HepG2 (cell line): ENCODE measurements at regions not wholly inside any gene's neighbourhood (a gene's known extent, or its start where the extent isn't known, plus 50 kb on each side); places are given as distances from the start of the nearest gene placed in this dataset.
"Not testable (repeated sequence)": the region's sequence is repeated elsewhere in the genome, so short reads cannot be mapped to it uniquely, and the experiment has no call there.

ENCODE experiments used
- ATAC-seq: fragments of 200-7000 bp; cut with Tn5 transposase; 3 replicates; pipeline ENCODE4 v1.9.1; 2020; ENCODE audit warnings: mild to moderate bottlenecking, moderate library complexity
- BruUV-seq: library from RNA; stranded (reverse); fragments of 400-500 nt; replicated peaks from 2 replicates; lab custom pipeline; 2021; lab: Mats Ljungman, UMichigan
- CTCF ChIA-PET: fragments of 300-600 bp; formaldehyde crosslinking; extraction: SDS; loops from one replicate; lab custom pipeline; 2021; ENCODE audit warnings: low total read pairs, inconsistent platforms, low intra/inter-chr PET ratio; lab: Yijun Ruan, JAX
- POLR2A ChIA-PET: fragments of 350-600 bp; sonication (Branson Sonifier 250); formaldehyde crosslinking; loops from one replicate; lab custom pipeline; 2020; ENCODE audit warnings: antibody characterized with exemption, inconsistent platforms; lab: Yijun Ruan, JAX
- DNase-seq: peaks from one replicate; pipeline ENCODE4 v3.0.0-alpha.2; 2015; ENCODE audit warnings: low spot score
- FAIRE-seq: peaks from 3 replicates; lab custom pipeline; 2011; peaks lifted over from hg19 to GRCh38; lab: Jason Lieb, UNC
- H2AFZ ChIP-seq: one replicate; pipeline ENCODE4 v1.6.1; 2011; ENCODE audit warnings: low read length, inconsistent platforms
- H3K27ac ChIP-seq: fragments of 300-600 bp; 3 replicates; pipeline ENCODE4 v1.8.0; 2011; ENCODE audit warnings: mixed run types, mild to moderate bottlenecking, mixed read lengths, low read length, inconsistent platforms; ENCODE audit not compliant: insufficient read depth; ENCODE audit errors: extremely low read length
- H3K27me3 ChIP-seq, 2 experiments: fragments of 200-600 bp in 1 of 2; 2 replicates in 1 of 2; 3 replicates in 1 of 2; pipeline versions ENCODE4 v1.6.0 to v1.8.0; 2011; ENCODE audit warnings: low read length in 2 of 2, mild to moderate bottlenecking in 2 of 2, moderate library complexity in 2 of 2, inconsistent platforms in 1 of 2; ENCODE audit not compliant: insufficient read depth in 2 of 2, control insufficient read depth in 1 of 2
- H3K36me3 ChIP-seq, 2 experiments: fragments of 200-600 bp in 1 of 2; replicated peaks in 1 of 2; 2 replicates in 1 of 2; 3 replicates in 1 of 2; pipeline versions ENCODE4 v1.5.1 to v1.8.0; 2011; ENCODE audit warnings: low read length in 2 of 2, inconsistent platforms in 1 of 2; ENCODE audit not compliant: insufficient read depth in 2 of 2, control insufficient read depth in 1 of 2
- H3K4me1 ChIP-seq: 2 replicates; pipeline ENCODE4 v1.5.1; 2012; ENCODE audit warnings: low read length, inconsistent platforms; ENCODE audit not compliant: insufficient read depth
- H3K4me2 ChIP-seq: 2 replicates; pipeline ENCODE4 v1.6.0; 2011; ENCODE audit warnings: low read depth, low read length, inconsistent platforms
- H3K4me3 ChIP-seq, 3 experiments: fragments of 200-600 bp in 1 of 3; sonication (generic), shearing (Covaris generic) in 1 of 3; replicated peaks in 1 of 3; 2 replicates each; pipeline ENCODE4 v1.5.1; 2011 to 2016; ENCODE audit warnings: low read length in 3 of 3, inconsistent platforms in 2 of 3, low read depth in 2 of 3, mild to moderate bottlenecking in 2 of 3, control low read depth in 1 of 3, mixed read lengths in 1 of 3; ENCODE audit not compliant: insufficient read depth in 1 of 3
- H3K79me2 ChIP-seq: one replicate; pipeline ENCODE4 v1.6.1; 2011; ENCODE audit warnings: low read length, inconsistent platforms; ENCODE audit not compliant: insufficient read depth
- H3K9ac ChIP-seq: 2 replicates; pipeline ENCODE4 v1.6.0; 2011; ENCODE audit warnings: mild to moderate bottlenecking, low read depth, low read length, inconsistent platforms; ENCODE audit not compliant: insufficient read depth
- H3K9me3 ChIP-seq: 2 replicates; pipeline ENCODE4 v1.5.1; 2012; ENCODE audit warnings: mild to moderate bottlenecking, low read length
- H4K20me1 ChIP-seq: 2 replicates; pipeline ENCODE4 v1.6.0; 2011; ENCODE audit warnings: inconsistent platforms, mild to moderate bottlenecking, low read length, moderate library complexity; ENCODE audit not compliant: insufficient read depth
- FOXA1 ChIP-seq, 2 experiments: fragments of 450-650 bp in 1 of 2; sonication (generic) in 1 of 2; formaldehyde crosslinking in 1 of 2; IDR thresholded peaks; 2 replicates each; pipeline versions ENCODE4 v1.4.0 to v1.6.1; 2016 to 2020; ENCODE audit warnings: missing genetic modification reagents in 1 of 2
- FOXA3 ChIP-seq: IDR thresholded peaks from 2 replicates; pipeline ENCODE4 v1.6.1; 2016; ENCODE audit warnings: missing genetic modification reagents, missing compliant biosample characterization
- WGBS: methylation state at CpG from one replicate; pipeline ENCODE4 v1.1.6; 2017; ENCODE audit warnings: low lambda C conversion rate; 5-methylcytosine and 5-hydroxymethylcytosine counted together
- in situ Hi-C: cut with HindIII; loops from 2 replicates; pipeline ENCODE4 v1.10.0; 2017; ENCODE audit warnings: low pct_unique_long_range_greater_than_20kb; ENCODE audit not compliant: extremely low pct_ligation_motif_present
- intact Hi-C: fragments of 100-400 bp; cut with micrococcal nuclease; formaldehyde crosslinking; loops from one replicate; pipeline ENCODE4 v1.10.0; 2022; ENCODE audit not compliant: unreplicated experiment
- TF ChIP-seq, protein P1 (sequence below): sonication (generic); formaldehyde crosslinking; IDR thresholded peaks from 2 replicates; pipeline ENCODE4 v1.5.0; 2020; ENCODE audit warnings: mild to moderate bottlenecking, missing genetic modification reagents, moderate library complexity
- TF ChIP-seq, protein P2 (sequence below): sonication (generic); formaldehyde crosslinking; IDR thresholded peaks from 2 replicates; pipeline ENCODE4 v1.4.0; 2020; ENCODE audit warnings: missing genetic modification reagents, borderline replicate concordance

GRCh38 chr5:88014984-88015383 is 253.7 kb downstream of the TMEM161B start:
- H3K4me2 ChIP-seq; ATAC-seq; BruUV-seq; intact Hi-C loops; H3K27me3 ChIP-seq; in situ Hi-C loops; FAIRE-seq; H3K4me3 ChIP-seq; DNase-seq; H3K36me3 ChIP-seq; H3K9me3 ChIP-seq; POLR2A ChIA-PET; H3K9ac ChIP-seq; H2AFZ ChIP-seq; H4K20me1 ChIP-seq; CTCF ChIA-PET; H3K27ac ChIP-seq; H3K4me1 ChIP-seq; H3K79me2 ChIP-seq; TF ChIP-seq FOXA1 (IDR thresholded peaks at IDR 0.05): not testable (repeated sequence)
- WGBS, result 0% methylated on average over 3 of the region's 7 CpGs
- TF ChIP-seq, protein P1, sequence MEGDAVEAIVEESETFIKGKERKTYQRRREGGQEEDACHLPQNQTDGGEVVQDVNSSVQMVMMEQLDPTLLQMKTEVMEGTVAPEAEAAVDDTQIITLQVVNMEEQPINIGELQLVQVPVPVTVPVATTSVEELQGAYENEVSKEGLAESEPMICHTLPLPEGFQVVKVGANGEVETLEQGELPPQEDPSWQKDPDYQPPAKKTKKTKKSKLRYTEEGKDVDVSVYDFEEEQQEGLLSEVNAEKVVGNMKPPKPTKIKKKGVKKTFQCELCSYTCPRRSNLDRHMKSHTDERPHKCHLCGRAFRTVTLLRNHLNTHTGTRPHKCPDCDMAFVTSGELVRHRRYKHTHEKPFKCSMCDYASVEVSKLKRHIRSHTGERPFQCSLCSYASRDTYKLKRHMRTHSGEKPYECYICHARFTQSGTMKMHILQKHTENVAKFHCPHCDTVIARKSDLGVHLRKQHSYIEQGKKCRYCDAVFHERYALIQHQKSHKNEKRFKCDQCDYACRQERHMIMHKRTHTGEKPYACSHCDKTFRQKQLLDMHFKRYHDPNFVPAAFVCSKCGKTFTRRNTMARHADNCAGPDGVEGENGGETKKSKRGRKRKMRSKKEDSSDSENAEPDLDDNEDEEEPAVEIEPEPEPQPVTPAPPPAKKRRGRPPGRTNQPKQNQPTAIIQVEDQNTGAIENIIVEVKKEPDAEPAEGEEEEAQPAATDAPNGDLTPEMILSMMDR (CRISPR knock-in tag), result peak; percentile 34; the same call in 1 of the 2 replicates
- peak; percentile 62; the same call in 1 of the 2 replicates for TF ChIP-seq FOXA1 (CRISPR knock-in tag; IDR thresholded peaks at IDR 0.05)
- peak; percentile 31; the same call in 1 of the 2 replicates for TF ChIP-seq FOXA3
- TF ChIP-seq, protein P2, sequence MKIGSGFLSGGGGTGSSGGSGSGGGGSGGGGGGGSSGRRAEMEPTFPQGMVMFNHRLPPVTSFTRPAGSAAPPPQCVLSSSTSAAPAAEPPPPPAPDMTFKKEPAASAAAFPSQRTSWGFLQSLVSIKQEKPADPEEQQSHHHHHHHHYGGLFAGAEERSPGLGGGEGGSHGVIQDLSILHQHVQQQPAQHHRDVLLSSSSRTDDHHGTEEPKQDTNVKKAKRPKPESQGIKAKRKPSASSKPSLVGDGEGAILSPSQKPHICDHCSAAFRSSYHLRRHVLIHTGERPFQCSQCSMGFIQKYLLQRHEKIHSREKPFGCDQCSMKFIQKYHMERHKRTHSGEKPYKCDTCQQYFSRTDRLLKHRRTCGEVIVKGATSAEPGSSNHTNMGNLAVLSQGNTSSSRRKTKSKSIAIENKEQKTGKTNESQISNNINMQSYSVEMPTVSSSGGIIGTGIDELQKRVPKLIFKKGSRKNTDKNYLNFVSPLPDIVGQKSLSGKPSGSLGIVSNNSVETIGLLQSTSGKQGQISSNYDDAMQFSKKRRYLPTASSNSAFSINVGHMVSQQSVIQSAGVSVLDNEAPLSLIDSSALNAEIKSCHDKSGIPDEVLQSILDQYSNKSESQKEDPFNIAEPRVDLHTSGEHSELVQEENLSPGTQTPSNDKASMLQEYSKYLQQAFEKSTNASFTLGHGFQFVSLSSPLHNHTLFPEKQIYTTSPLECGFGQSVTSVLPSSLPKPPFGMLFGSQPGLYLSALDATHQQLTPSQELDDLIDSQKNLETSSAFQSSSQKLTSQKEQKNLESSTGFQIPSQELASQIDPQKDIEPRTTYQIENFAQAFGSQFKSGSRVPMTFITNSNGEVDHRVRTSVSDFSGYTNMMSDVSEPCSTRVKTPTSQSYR (CRISPR knock-in tag), result peak; percentile 48; the same call in 1 of the 2 replicates
